ENCODE measurements at regions not wholly inside any gene's neighbourhood (a gene's known extent, or its start where the extent isn't known, plus 50 kb on each side); places are given as distances from the start of the nearest gene placed in this dataset.
"Not testable (repeated sequence)": the region's sequence is repeated elsewhere in the genome, so short reads cannot be mapped to it uniquely, and the experiment has no call there.

GRCh38 chr4:164138521-164138920 lies 615.4 kb upstream of the SMIM31 start:
- Histone ChIP-seq H3K36me3 (no peaks in the 10 kb centered on the region), H3K4me1 (ENCODE audit: control insufficient read depth in 1 of 2, low read depth in 2 of 2) (no peaks in the 10 kb centered on the region), H3K4me3 (no peak overlapping the region), H3K9me3 (no peaks in the 10 kb centered on the region), H3K27ac (no peak overlapping the region), H3K27me3 (replicated peaks; ENCODE audit: insufficient read depth) (no peaks in the 10 kb centered on the region)
- TF ChIP-seq CTCF (IDR thresholded peaks at IDR 0.05): no peak
- DNase-seq (ENCODE audit: low spot score) (no peak), ATAC-seq (ENCODE audit: insufficient number of reproducible peaks, low FRiP score, low read depth) (no peak)

GRCh38 chr4:164139291-164139690 lies 614.6 kb upstream of the SMIM31 start:
- Histone ChIP-seq H3K9me3 (no peaks in the 10 kb centered on the region), H3K4me3 (no peak overlapping the region), H3K4me1 (ENCODE audit: control insufficient read depth in 1 of 2, low read depth in 2 of 2) (no peaks in the 10 kb centered on the region), H3K36me3 (no peaks in the 10 kb centered on the region), H3K27ac (no peak overlapping the region), H3K27me3 (replicated peaks; ENCODE audit: insufficient read depth) (no peaks in the 10 kb centered on the region)
- DNase-seq (ENCODE audit: low spot score) (no peak), ATAC-seq (ENCODE audit: insufficient number of reproducible peaks, low FRiP score, low read depth) (no peak)
- no peak for TF ChIP-seq CTCF (IDR thresholded peaks at IDR 0.05)

- not testable (repeated sequence) for H3K27me3 ChIP-seq (replicated peaks; ENCODE audit: insufficient read depth); H3K4me1 ChIP-seq (ENCODE audit: control insufficient read depth in 1 of 2, low read depth in 2 of 2); DNase-seq (ENCODE audit: low spot score); H3K4me3 ChIP-seq; H3K27ac ChIP-seq; ATAC-seq (ENCODE audit: insufficient number of reproducible peaks, low FRiP score, low read depth); H3K36me3 ChIP-seq; H3K9me3 ChIP-seq
Observed at GRCh38 chr4:164141755-164142375, 612.1 kb upstream of the SMIM31 start.

GRCh38 chr4:164154416-164154815 lies 599.5 kb upstream of the SMIM31 start:
- no peaks in the 10 kb centered on the region for H3K36me3 ChIP-seq
- ATAC-seq (ENCODE audit: insufficient number of reproducible peaks, low FRiP score, low read depth) (no peak), DNase-seq (ENCODE audit: low spot score) (no peak)
- H3K27ac ChIP-seq: no peak overlapping the region
- no peaks in the 10 kb centered on the region for H3K27me3 ChIP-seq (replicated peaks; ENCODE audit: insufficient read depth)
- no peak for TF ChIP-seq CTCF (IDR thresholded peaks at IDR 0.05)
- H3K9me3 ChIP-seq: no peaks in the 10 kb centered on the region
- H3K4me1 ChIP-seq (ENCODE audit: control insufficient read depth in 1 of 2, low read depth in 2 of 2): no peaks in the 10 kb centered on the region
- no peak overlapping the region for H3K4me3 ChIP-seq

- no peaks in the 10 kb centered on the region for H3K9me3 ChIP-seq
- no peak for TF ChIP-seq CTCF (IDR thresholded peaks at IDR 0.05)
- DNase-seq (ENCODE audit: low spot score) (no peak), ATAC-seq (ENCODE audit: insufficient number of reproducible peaks, low FRiP score, low read depth) (no peak)
- H3K36me3 ChIP-seq: no peaks in the 10 kb centered on the region
- H3K4me1 ChIP-seq (ENCODE audit: control insufficient read depth in 1 of 2, low read depth in 2 of 2): no peaks in the 10 kb centered on the region
- no peak overlapping the region for H3K27ac ChIP-seq
- no peaks in the 10 kb centered on the region for H3K27me3 ChIP-seq (replicated peaks; ENCODE audit: insufficient read depth)
- no peak overlapping the region for H3K4me3 ChIP-seq
Observed at GRCh38 chr4:164169591-164169990, 584.3 kb upstream of the SMIM31 start.

GRCh38 chr4:164177153-164177552 lies 576.8 kb upstream of the SMIM31 start:
- DNase-seq (ENCODE audit: low spot score): no peak
- Histone ChIP-seq H3K27me3 (replicated peaks; ENCODE audit: insufficient read depth) (no peaks in the 10 kb centered on the region), H3K4me3 (no peak overlapping the region), H3K4me1 (ENCODE audit: control insufficient read depth in 1 of 2, low read depth in 2 of 2) (no peaks in the 10 kb centered on the region), H3K36me3 (no peaks in the 10 kb centered on the region), H3K27ac (no peak overlapping the region), H3K9me3 (no peaks in the 10 kb centered on the region)
- ATAC-seq (ENCODE audit: insufficient number of reproducible peaks, low FRiP score, low read depth): no peak
- TF ChIP-seq CTCF (IDR thresholded peaks at IDR 0.05): no peak
